HFF-Myc (cell line): ENCODE measurements at regions not wholly inside any gene's neighbourhood (a gene's known extent, or its start where the extent isn't known, plus 50 kb on each side); places are given as distances from the start of the nearest gene placed in this dataset.

Experiments
- DNase-seq: peaks from one replicate; pipeline ENCODE4 v3.0.0-alpha.2; 2011; ENCODE audit warnings: low read depth; ENCODE audit errors: extremely low read depth
- H3K4me3 ChIP-seq: replicated peaks from 2 replicates; pipeline ENCODE4 v1.5.1; 2011; ENCODE audit warnings: low read depth, mild to moderate bottlenecking, control low read depth, low read length
- CTCF ChIP-seq: IDR thresholded peaks from 2 replicates; pipeline ENCODE4 v1.5.1; 2012; ENCODE audit warnings: mild to moderate bottlenecking, low read depth, low read length, control low read depth; ENCODE audit errors: missing control alignments

- H3K4me3 ChIP-seq, result no peak overlapping the region
- no peak for DNase-seq
- no peak for TF ChIP-seq CTCF
These were observed 163.2 kb upstream of the CYRIA start for GRCh38 chr2:16828828-16829160.

- TF ChIP-seq CTCF, result no peak
- H3K4me3 ChIP-seq, result no peak overlapping the region
- DNase-seq, result no peak
These were observed 162.6 kb upstream of the CYRIA start for GRCh38 chr2:16828044-16828827.

GRCh38 chr2:16824472-16824871 is 158.8 kb upstream of the CYRIA start:
- TF ChIP-seq CTCF, result no peak
- no peak for DNase-seq
- H3K4me3 ChIP-seq, result no peak overlapping the region

GRCh38 chr2:16821692-16822091 is 156.1 kb upstream of the CYRIA start:
- TF ChIP-seq CTCF, result no peak
- no peak overlapping the region for H3K4me3 ChIP-seq
- no peak for DNase-seq

GRCh38 chr2:16818203-16818556 is 152.5 kb upstream of the CYRIA start:
- no peak for DNase-seq
- no peak overlapping the region for H3K4me3 ChIP-seq
- TF ChIP-seq CTCF, result no peak

- H3K4me3 ChIP-seq, result no peak overlapping the region
- DNase-seq, result no peak
- TF ChIP-seq CTCF, result no peak
These were observed 151.9 kb upstream of the CYRIA start for GRCh38 chr2:16817305-16818202.
